OCI-LY7 (cell line): ENCODE measurements at regions not wholly inside any gene's neighbourhood (a gene's known extent, or its start where the extent isn't known, plus 50 kb on each side); places are given as distances from the start of the nearest gene placed in this dataset.

Experiments used
- BruUV-seq: library from RNA; stranded (reverse); fragments of 400-500 nt; replicated peaks from 2 replicates; lab custom pipeline; 2021; lab: Mats Ljungman, UMichigan
- CTCF ChIA-PET: fragments of 300-600 bp; sonication (Branson Sonifier 250); formaldehyde crosslinking; loops from one replicate; lab custom pipeline; 2022; ENCODE audit warnings: antibody characterized with exemption; ENCODE audit not compliant: unreplicated experiment; lab: Charles Lee
- POLR2A ChIA-PET: fragments of 300-600 bp; sonication (Branson Sonifier 250); formaldehyde crosslinking; loops from one replicate; lab custom pipeline; 2022; ENCODE audit warnings: antibody characterized with exemption; lab: Charles Lee
- DNase-seq: peaks from one replicate; pipeline ENCODE4 v3.0.0-alpha.2; 2015; ENCODE audit warnings: low spot score
- H2AFZ ChIP-seq: fragments of 200-600 bp; sonication (generic), shearing (Covaris generic); 2 replicates; pipeline ENCODE4 v1.6.1; 2014; ENCODE audit warnings: mild to moderate bottlenecking, antibody characterized with exemption, low read length, moderate library complexity
- H3K27ac ChIP-seq: fragments of 200-600 bp; sonication (generic); 2 replicates; pipeline ENCODE4 v1.5.1; 2014; ENCODE audit warnings: mixed run types, low read depth, mild to moderate bottlenecking, moderate library complexity, low read length, inconsistent platforms; ENCODE audit not compliant: poor library complexity, severe bottlenecking
- H3K36me3 ChIP-seq: fragments of 200-600 bp; sonication (generic); 2 replicates; pipeline ENCODE4 v1.6.1; 2014; ENCODE audit warnings: mild to moderate bottlenecking, antibody characterized with exemption, low read length, moderate library complexity, mixed read lengths; ENCODE audit not compliant: insufficient read depth
- H3K4me1 ChIP-seq: fragments of 200-600 bp; sonication (generic); 2 replicates; pipeline ENCODE4 v1.5.1; 2014; ENCODE audit warnings: mild to moderate bottlenecking, low read length; ENCODE audit not compliant: insufficient read depth, poor library complexity, severe bottlenecking
- H3K4me2 ChIP-seq: fragments of 200-600 bp; sonication (generic); 2 replicates; pipeline ENCODE4 v1.6.1; 2014; ENCODE audit warnings: mild to moderate bottlenecking, low read length
- H3K4me3 ChIP-seq: fragments of 200-600 bp; sonication (generic); 2 replicates; pipeline ENCODE4 v1.5.1; 2014; ENCODE audit warnings: mild to moderate bottlenecking, low read depth, low read length; ENCODE audit not compliant: poor library complexity, severe bottlenecking
- H3K79me2 ChIP-seq: fragments of 200-600 bp; sonication (generic); 2 replicates; pipeline ENCODE4 v1.6.1; 2016; ENCODE audit warnings: low read depth, mild to moderate bottlenecking, low read length, moderate library complexity, mixed read lengths; ENCODE audit not compliant: insufficient read depth
- H3K9me2 ChIP-seq: fragments of 200-600 bp; sonication (generic); 2 replicates; pipeline ENCODE4 v1.6.1; 2016; ENCODE audit warnings: mild to moderate bottlenecking, low read length, mixed read lengths; ENCODE audit not compliant: insufficient read depth
- H3K9me3 ChIP-seq: fragments of 200-600 bp; sonication (generic); 2 replicates; pipeline ENCODE4 v1.6.1; 2014; ENCODE audit warnings: mild to moderate bottlenecking, mixed run types, low read length, mixed read lengths
- H4K20me1 ChIP-seq: fragments of 200-600 bp; sonication (generic); 2 replicates; pipeline ENCODE4 v1.6.1; 2014; ENCODE audit warnings: mild to moderate bottlenecking, antibody characterized with exemption, low read length, moderate library complexity, mixed read lengths; ENCODE audit not compliant: insufficient read depth
- EZH2phosphoT487 ChIP-seq: fragments of 200-600 bp; sonication (generic); IDR thresholded peaks from 2 replicates; pipeline ENCODE4 v1.6.1; 2018; ENCODE audit warnings: low read depth, borderline replicate concordance, mild to moderate bottlenecking, mixed run types, antibody characterized with exemption, low read length, moderate library complexity, mixed read lengths
- intact Hi-C: fragments of 100-400 bp; cut with micrococcal nuclease; formaldehyde crosslinking; loops from one replicate; pipeline ENCODE4 v1.10.0; 2022; ENCODE audit not compliant: unreplicated experiment
- TF ChIP-seq, protein P1 (sequence below): fragments of 200-600 bp; sonication (generic); conservative IDR thresholded peaks from 2 replicates; pipeline ENCODE4 v1.5.1; 2014; ENCODE audit warnings: mild to moderate bottlenecking, antibody characterized with exemption, low read length, moderate library complexity, mixed read lengths

DNA sequence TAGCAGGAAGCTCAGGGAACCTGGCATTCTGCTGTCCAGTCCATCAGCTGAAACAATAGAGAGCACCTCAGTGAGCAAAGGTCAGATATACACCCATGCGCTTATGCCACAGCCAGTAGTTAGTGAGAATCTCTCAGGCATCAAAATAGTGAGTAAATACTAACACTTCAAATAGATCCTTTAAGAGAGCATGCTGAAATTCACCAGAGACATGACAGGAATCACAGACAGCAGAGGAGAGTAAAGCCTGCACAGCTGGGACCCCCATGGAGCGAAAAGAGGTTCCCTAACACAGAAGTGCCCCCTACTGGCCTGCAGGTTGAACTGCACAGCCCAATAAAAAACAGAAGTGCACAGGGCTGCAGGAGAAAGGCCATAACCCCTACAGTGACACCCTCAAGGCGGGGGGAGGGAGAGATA, 57.6 kb upstream of the ANTXRL start:
- Histone ChIP-seq H3K27ac (no peak overlapping the region), H3K9me2 (no peaks in the 10 kb centered on the region), H3K4me1 (no peaks in the 10 kb centered on the region), H3K4me2 (no peak overlapping the region), H3K36me3 (peaks cover 55% of the 10 kb centered on the region), H2AFZ (no peak overlapping the region), H3K4me3 (no peak overlapping the region), H4K20me1 (no peaks in the 10 kb centered on the region), H3K79me2 (no peaks in the 10 kb centered on the region), H3K9me3 (peaks cover 12% of the 10 kb centered on the region)
- no peak for TF ChIP-seq EZH2phosphoT487
- TF ChIP-seq, protein P1, sequence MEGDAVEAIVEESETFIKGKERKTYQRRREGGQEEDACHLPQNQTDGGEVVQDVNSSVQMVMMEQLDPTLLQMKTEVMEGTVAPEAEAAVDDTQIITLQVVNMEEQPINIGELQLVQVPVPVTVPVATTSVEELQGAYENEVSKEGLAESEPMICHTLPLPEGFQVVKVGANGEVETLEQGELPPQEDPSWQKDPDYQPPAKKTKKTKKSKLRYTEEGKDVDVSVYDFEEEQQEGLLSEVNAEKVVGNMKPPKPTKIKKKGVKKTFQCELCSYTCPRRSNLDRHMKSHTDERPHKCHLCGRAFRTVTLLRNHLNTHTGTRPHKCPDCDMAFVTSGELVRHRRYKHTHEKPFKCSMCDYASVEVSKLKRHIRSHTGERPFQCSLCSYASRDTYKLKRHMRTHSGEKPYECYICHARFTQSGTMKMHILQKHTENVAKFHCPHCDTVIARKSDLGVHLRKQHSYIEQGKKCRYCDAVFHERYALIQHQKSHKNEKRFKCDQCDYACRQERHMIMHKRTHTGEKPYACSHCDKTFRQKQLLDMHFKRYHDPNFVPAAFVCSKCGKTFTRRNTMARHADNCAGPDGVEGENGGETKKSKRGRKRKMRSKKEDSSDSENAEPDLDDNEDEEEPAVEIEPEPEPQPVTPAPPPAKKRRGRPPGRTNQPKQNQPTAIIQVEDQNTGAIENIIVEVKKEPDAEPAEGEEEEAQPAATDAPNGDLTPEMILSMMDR: peak; percentile 88
- peak; percentile 48 for DNase-seq
- intact Hi-C loops: no loop called here
- ChIA-PET CTCF (no interaction called here), POLR2A (interaction anchor here (1.9 kb wide), 1 partner anchor 62 kb away, joined by 5 read pairs; no protein-coding TSS in a partner anchor)
- no TSS peak for BruUV-seq

DNA sequence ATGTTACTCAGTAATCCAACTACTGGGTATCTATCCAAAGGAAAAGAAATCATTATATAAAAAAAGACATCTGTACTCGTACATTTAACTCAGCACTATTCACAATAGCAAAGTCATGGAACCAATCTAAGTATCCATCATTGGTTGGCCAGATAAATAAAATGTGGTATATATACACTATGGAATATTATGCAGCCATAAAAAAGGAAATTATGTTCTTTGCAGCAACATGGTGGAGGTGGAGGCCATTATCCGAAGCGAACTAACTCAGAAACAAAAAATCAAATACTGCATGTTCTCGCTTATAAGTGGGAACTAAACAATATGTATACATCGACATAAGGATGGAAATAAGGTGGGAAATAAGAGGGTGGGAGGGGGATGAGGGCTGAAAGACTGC, 56.2 kb upstream of the ANTXRL start:
- Histone ChIP-seq H2AFZ (no peak overlapping the region), H3K27ac (no peak overlapping the region), H4K20me1 (no peaks in the 10 kb centered on the region), H3K9me2 (no peaks in the 10 kb centered on the region), H3K79me2 (no peaks in the 10 kb centered on the region), H3K4me2 (no peak overlapping the region), H3K4me3 (no peak overlapping the region), H3K4me1 (no peaks in the 10 kb centered on the region), H3K36me3 (peaks cover 41% of the 10 kb centered on the region), H3K9me3 (peaks cover 12% of the 10 kb centered on the region)
- BruUV-seq: no TSS peak
- POLR2A ChIA-PET: no interaction called here
- TF ChIP-seq, protein P1: no peak
- TF ChIP-seq EZH2phosphoT487: no peak
- intact Hi-C loops: no loop called here
- CTCF ChIA-PET: no interaction called here
- no peak for DNase-seq

DNA sequence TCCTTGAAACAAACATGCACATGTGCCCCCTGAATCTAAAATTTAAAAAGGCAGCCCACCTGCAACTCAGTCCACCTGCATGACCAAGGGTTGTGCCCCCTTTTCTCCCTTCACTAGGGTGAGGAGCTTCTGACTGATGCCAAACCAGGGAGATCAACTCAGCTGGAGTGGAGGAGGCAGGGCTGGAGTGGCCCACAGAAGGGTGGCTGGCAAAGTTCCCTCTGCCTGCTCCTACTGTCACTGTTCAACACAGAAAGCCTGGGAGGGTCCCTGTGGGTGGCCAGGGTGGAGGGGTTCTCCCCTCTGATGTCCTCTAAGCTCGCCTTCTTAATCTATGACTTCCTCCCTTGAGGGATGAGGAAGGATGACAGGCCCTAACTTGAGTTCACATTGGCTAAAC, 55.7 kb upstream of the ANTXRL start:
- Histone ChIP-seq H3K9me3 (peaks cover 12% of the 10 kb centered on the region), H3K27ac (no peak overlapping the region), H3K79me2 (no peaks in the 10 kb centered on the region), H3K4me2 (no peak overlapping the region), H3K4me3 (no peak overlapping the region), H3K36me3 (peaks cover 36% of the 10 kb centered on the region), H4K20me1 (no peaks in the 10 kb centered on the region), H3K4me1 (no peaks in the 10 kb centered on the region), H2AFZ (no peak overlapping the region), H3K9me2 (no peaks in the 10 kb centered on the region)
- no peak for DNase-seq
- ChIA-PET CTCF (no interaction called here), POLR2A (no interaction called here)
- BruUV-seq: no TSS peak
- intact Hi-C loops: no loop called here
- TF ChIP-seq EZH2phosphoT487: no peak
- TF ChIP-seq, protein P1: no peak
